Retinal pigment epithelial cell (primary cell): ENCODE measurements at regions not wholly inside any gene's neighbourhood (a gene's known extent, or its start where the extent isn't known, plus 50 kb on each side); places are given as distances from the start of the nearest gene placed in this dataset.
"Not testable (repeated sequence)": the region's sequence is repeated elsewhere in the genome, so short reads cannot be mapped to it uniquely, and the experiment has no call there.

Experiments
- DNase-seq: peaks from one replicate; pipeline ENCODE4 v3.0.0-alpha.2; 2010; ENCODE audit warnings: low read depth
- H3K4me3 ChIP-seq: 2 replicates; pipeline ENCODE4 v1.5.1; 2011; ENCODE audit warnings: mild to moderate bottlenecking, low read length, control low read depth, moderate library complexity
- TF ChIP-seq, protein P1 (sequence below): conservative IDR thresholded peaks from 2 replicates; pipeline ENCODE4 v1.5.1; 2011; ENCODE audit warnings: low read depth, low read length, control low read depth, inconsistent platforms

DNA sequence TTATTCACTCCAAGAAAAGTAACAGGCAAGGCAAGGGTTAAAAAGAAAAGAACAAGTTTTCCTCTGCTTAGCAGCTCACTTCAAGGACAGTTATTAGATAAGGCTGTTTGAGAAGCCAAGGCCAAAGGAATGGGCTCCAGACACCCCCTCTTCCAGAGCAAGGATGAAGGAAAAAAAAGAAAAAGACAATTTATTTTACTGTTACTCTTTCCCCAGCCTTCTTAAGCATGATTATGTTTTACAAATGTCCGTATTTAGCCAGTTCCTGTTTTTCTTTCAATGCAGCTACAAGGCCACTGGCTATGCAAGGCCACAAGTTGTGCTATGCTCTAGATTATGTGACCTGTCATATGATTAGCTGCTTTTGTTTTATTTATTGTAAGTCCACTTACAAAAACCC is 106.5 kb upstream of the SIMC1 start:
- no peak overlapping the region for H3K4me3 ChIP-seq
- no peak for DNase-seq
- TF ChIP-seq, protein P1, sequence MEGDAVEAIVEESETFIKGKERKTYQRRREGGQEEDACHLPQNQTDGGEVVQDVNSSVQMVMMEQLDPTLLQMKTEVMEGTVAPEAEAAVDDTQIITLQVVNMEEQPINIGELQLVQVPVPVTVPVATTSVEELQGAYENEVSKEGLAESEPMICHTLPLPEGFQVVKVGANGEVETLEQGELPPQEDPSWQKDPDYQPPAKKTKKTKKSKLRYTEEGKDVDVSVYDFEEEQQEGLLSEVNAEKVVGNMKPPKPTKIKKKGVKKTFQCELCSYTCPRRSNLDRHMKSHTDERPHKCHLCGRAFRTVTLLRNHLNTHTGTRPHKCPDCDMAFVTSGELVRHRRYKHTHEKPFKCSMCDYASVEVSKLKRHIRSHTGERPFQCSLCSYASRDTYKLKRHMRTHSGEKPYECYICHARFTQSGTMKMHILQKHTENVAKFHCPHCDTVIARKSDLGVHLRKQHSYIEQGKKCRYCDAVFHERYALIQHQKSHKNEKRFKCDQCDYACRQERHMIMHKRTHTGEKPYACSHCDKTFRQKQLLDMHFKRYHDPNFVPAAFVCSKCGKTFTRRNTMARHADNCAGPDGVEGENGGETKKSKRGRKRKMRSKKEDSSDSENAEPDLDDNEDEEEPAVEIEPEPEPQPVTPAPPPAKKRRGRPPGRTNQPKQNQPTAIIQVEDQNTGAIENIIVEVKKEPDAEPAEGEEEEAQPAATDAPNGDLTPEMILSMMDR, result no peak

DNA sequence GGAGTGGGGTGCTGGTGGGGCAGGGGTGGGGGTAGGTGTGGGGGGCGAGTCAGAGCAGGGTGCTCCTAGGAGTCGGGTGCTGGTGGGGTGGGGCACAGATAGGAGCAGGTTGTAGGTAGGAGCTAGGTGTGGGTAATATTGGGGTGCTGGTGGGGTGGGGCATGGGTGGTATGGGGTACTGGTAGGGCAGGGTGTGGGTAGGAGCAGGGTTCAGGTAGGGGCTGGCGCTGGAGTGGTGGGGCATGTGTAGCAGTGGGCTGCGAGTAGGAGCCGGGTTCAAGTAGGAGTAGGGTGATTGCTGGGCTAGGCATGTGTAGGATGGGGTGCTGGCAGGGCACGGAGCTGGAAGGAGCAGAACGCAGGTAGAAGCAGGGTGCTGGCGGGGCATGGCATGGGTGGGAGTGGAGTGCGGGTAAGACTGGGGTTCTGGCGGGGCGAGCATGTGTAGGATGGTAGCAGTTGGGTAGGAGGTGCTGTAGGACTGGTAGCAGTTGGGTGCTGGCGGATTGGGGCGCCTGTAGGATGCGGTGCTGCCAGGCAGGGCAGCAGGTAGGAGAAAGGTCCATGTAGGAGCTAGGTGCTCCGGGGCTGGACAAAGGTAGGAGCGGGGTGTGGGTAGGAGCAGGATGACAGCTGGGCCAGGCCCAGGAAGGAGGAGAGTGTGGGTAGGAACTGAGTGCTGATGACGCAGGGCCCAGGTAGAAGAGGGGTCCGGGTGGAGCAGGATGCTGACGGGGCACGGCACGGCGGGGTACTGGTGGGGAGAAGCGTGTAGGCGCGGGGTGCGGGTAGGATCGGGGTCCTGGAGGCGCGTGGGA is 105.5 kb upstream of the SIMC1 start:
- H3K4me3 ChIP-seq, result no peak overlapping the region
- DNase-seq, result no peak
- TF ChIP-seq, protein P1, result no peak

DNA sequence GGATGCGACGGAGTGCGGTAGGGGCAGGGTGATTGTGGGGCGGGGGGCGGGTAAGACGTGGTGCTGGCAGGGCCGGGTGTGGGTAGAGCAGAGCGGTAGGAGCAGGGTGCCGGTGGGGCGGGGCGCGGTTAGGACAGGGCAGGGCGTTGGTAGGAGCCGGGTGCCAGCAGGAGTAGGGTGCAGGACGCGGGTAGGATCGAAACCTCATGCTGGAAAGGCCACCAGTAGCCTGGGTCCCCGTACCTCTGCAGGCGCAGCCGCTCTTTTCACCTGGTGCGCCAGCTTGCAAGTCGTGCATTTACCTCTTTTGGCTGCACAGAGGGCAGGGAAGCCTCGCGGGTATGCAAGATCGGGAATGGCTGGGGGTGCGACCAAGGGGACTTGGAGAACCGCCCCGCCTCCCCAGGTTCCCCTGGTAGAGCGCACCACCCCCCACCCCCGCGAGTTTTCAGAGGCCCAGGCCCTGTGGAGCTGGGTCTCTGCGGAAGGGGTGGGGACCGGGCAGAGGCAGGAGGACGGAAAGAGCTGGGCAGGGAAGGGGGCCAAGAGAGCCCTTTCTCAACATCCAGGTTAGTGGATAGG is 104.8 kb upstream of the SIMC1 start:
- TF ChIP-seq, protein P1, result no peak
- no peak overlapping the region for H3K4me3 ChIP-seq
- DNase-seq, result no peak

DNA sequence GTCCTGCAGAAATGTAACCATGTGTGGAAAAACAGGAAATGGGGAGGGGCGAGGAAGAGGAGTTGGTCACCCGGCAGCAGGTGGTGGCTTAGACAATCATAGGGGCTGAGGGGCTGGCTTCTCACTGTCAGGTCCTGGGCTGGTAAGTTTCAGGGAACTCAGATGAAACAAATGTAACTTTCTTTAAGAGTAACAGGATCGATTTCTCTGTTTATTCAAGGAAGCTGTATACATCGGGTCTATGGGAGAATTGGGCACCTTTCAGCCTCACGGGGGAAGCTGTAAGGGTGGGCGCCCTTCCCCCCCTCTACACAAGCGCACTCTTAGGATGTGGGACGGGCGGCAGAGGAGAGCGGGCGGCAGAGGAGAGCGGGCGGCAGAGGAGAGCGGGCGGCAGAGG is 104.3 kb upstream of the SIMC1 start:
- no peak overlapping the region for H3K4me3 ChIP-seq
- DNase-seq, result no peak
- TF ChIP-seq, protein P1, result no peak

DNA sequence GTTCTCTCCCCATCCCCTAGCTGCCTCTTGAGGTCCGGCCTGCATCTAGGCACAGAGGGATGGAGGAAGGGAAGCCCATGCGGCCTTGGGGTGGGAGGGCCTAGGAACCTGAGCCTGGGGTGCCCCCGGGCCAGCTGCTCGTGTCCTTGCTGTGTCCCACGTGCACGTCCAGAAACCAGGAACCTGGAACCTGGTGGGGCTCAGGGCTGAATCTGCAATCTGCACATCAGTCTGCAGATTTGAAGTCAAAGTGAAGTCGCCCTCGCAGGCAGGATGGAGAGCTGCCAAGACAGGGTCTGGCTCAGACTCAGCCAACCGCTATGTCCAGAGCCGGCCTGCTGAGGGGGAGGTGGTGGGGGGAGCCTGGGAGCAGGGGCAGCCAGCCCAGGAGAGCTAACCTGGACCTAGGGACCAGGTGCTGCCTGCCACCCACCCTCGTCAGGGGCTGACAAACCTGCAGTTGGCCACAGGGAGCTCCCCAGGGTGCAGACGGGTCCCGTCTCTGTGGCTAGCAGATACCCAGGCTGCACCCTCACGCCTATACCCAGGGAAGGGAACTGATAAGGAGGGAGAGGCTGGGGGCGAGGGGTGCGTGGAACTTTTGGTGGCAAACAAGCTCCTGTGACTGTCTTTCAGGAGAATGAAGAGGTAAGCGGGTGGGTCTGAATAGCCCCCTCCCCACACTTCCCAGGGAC is 103.5 kb upstream of the SIMC1 start:
- DNase-seq, result no peak
- H3K4me3 ChIP-seq, result no peak overlapping the region
- TF ChIP-seq, protein P1, result no peak

DNA sequence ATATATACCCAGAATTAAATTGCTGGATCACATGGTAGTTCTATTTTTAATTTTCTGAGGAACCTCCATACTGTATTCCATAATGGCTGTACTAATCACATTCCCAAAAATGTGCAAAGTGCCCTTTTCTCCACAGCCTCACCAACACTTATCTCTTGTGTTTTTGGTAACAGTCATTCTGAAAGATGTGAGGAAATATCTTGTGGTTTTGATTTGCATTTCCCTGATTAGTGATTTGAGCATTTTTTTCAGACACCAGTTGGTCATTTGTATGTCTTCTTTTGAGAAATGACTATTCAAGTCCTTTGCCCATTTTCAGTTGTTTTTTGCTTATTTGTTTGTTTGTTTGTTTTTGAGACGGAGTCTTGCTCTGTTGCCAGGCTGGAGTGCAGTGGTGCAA is 98.1 kb upstream of the SIMC1 start:
- H3K4me3 ChIP-seq, DNase-seq: not testable (repeated sequence)

DNA sequence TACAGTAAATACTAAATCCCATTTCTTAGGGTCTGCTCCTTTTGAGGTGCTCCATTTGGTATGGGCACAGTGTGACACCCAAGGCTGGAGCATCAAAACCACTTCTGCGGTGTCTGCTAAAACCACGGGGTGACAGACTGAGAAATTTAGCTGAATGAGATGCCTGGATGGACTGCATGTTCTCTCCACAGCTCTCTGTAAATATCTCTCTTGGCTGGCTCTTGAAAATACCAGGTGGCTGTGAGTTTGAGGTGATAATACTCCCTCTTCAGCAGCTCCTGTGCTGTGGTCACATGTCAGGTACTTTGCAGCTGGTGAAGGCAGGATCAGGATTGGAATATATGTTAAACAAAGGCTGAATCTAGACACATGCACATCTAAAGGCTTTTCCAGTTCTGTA is 93.7 kb upstream of the SIMC1 start:
- TF ChIP-seq, protein P1, result no peak
- no peak for DNase-seq
- no peak overlapping the region for H3K4me3 ChIP-seq

DNA sequence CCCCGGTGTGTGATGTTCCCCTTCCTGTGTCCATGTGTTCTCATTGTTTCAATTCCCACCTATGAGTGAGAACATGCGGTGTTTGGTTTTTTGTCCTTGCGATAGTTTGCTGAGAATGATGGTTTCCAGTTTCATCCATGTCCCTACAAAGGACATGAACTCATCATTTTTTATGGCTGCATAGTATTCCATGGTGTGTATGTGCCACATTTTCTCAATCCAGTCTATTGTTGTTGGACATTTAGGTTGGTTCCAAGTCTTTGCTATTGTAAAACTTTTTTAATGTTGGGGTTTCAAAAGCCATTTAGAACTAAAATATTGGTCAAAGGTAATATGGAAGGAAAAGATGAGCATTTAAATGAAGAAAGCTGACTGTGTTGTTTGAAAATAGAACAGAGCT is 88.3 kb upstream of the SIMC1 start:
- H3K4me3 ChIP-seq, DNase-seq: not testable (repeated sequence)
